SW480 (cell line): ENCODE measurements at regions not wholly inside any gene's neighbourhood (a gene's known extent, or its start where the extent isn't known, plus 50 kb on each side); places are given as distances from the start of the nearest gene placed in this dataset.

Experiments used
- DNase-seq: peaks from one replicate; pipeline ENCODE4 v3.0.0-alpha.2; 2016; ENCODE audit warnings: low spot score

- no peak for DNase-seq
Measured at GRCh38 chr10:121661451-121661851, 63.2 kb upstream of the FGFR2 start.

GRCh38 chr10:121659236-121659635 lies 61.0 kb upstream of the FGFR2 start:
- DNase-seq = no peak

GRCh38 chr10:121658611-121659010 lies 60.4 kb upstream of the FGFR2 start:
- DNase-seq = no peak

- DNase-seq = no peak
Measured at GRCh38 chr10:121658111-121658510, 59.9 kb upstream of the FGFR2 start.

GRCh38 chr10:121655254-121656144 lies 57.3 kb upstream of the FGFR2 start:
- DNase-seq = no peak

- no peak for DNase-seq
Measured at GRCh38 chr10:121654021-121654545, 55.8 kb upstream of the FGFR2 start.

GRCh38 chr10:121653608-121654007 lies 55.4 kb upstream of the FGFR2 start:
- no peak for DNase-seq

GRCh38 chr10:121648493-121648892 lies 50.2 kb upstream of the FGFR2 start:
- DNase-seq = no peak

- DNase-seq = no peak
Measured at GRCh38 chr10:121648059-121648458, 49.8 kb upstream of the FGFR2 start.
